ENCODE measurements at regions not wholly inside any gene's neighbourhood (a gene's known extent, or its start where the extent isn't known, plus 50 kb on each side); places are given as distances from the start of the nearest gene placed in this dataset.

- Mint-ChIP-seq H3K36me3 (ENCODE audit: low read depth) (no peaks in the 10 kb centered on the region), H3K4me1 (ENCODE audit: low read depth) (peaks cover 8% of the 10 kb centered on the region), H3K27me3 (no peaks in the 10 kb centered on the region), H3K4me3 (no peak overlapping the region), H3K9me3 (peaks cover 10% of the 10 kb centered on the region), H3K27ac (no peak overlapping the region)
These were observed 367.1 kb downstream of the TTLL7 start for GRCh38 chr1:83631851-83632250.

- Mint-ChIP-seq H3K9me3 (peaks cover 10% of the 10 kb centered on the region), H3K27ac (no peak overlapping the region), H3K27me3 (no peaks in the 10 kb centered on the region), H3K4me3 (no peak overlapping the region), H3K36me3 (ENCODE audit: low read depth) (no peaks in the 10 kb centered on the region), H3K4me1 (ENCODE audit: low read depth) (no peaks in the 10 kb centered on the region)
These were observed 371.9 kb downstream of the TTLL7 start for GRCh38 chr1:83627045-83627444.

GRCh38 chr1:83626603-83627002 is 372.3 kb downstream of the TTLL7 start:
- no peaks in the 10 kb centered on the region for H3K36me3 Mint-ChIP-seq (ENCODE audit: low read depth)
- H3K4me1 Mint-ChIP-seq (ENCODE audit: low read depth), result no peaks in the 10 kb centered on the region
- no peak overlapping the region for H3K27ac Mint-ChIP-seq
- H3K4me3 Mint-ChIP-seq, result no peak overlapping the region
- H3K9me3 Mint-ChIP-seq, result peaks cover 10% of the 10 kb centered on the region
- no peaks in the 10 kb centered on the region for H3K27me3 Mint-ChIP-seq

- Mint-ChIP-seq H3K36me3 (ENCODE audit: low read depth) (no peaks in the 10 kb centered on the region), H3K4me1 (ENCODE audit: low read depth) (no peaks in the 10 kb centered on the region), H3K4me3 (no peak overlapping the region), H3K27me3 (no peaks in the 10 kb centered on the region), H3K27ac (no peak overlapping the region), H3K9me3 (peaks cover 7% of the 10 kb centered on the region)
These were observed 373.3 kb downstream of the TTLL7 start for GRCh38 chr1:83625646-83626045.

DNA sequence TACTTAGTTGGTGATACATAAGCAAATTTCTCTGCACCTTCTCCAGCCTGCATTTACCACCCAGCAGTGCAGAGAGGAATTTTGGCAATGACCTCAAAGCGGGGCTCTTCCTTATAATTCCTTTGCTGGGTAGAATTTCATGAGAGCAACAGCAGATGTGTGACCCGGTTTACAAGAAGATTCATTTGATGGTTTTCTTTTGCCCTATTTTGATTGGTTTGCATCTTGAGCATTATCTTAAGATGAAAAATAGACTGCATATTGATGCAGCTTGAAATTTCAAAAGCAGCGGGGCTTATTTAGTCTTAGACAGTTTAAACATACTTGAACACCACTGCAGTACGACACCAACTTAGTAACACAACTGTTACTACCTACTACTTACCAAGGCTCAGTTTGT is 378.9 kb downstream of the TTLL7 start:
- Mint-ChIP-seq H3K9me3 (no peaks in the 10 kb centered on the region), H3K4me3 (no peak overlapping the region), H3K27me3 (no peaks in the 10 kb centered on the region), H3K4me1 (ENCODE audit: low read depth) (no peaks in the 10 kb centered on the region), H3K27ac (no peak overlapping the region), H3K36me3 (ENCODE audit: low read depth) (no peaks in the 10 kb centered on the region)

DNA sequence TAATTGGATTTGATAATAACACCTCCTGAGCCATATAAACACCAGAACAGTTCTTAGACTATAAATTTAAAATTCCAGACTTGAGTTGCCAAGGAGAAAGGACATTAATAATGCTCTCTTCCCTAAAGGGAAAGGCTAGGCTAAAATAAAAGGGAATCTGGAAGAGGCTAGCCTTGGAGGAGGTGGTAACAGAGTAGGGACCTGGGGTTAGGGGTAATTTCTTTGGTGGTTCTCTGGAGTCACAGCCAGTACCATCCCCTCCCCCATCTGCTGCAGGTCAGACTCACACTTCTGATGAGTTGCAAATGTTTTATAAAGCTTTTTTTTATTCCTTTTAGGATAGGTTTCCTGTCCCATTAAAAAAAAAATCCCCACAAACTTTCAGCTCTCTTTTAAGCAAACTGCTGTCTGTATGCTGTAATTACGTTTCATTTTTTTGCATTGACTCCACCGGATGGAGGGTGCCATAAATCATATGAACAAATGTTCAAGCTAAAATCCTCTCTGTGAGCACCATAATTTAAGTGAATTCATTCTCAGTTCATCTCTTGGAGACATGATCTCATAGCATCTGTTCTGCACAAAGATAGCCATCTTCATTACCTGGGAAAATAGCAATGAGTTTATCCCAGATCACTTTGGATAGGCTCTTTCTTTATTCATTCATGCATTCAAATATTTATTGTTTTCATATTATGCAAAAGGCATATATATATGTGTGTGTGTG is 379.6 kb downstream of the TTLL7 start:
- no peaks in the 10 kb centered on the region for H3K36me3 Mint-ChIP-seq (ENCODE audit: low read depth)
- no peak overlapping the region for H3K27ac Mint-ChIP-seq
- no peaks in the 10 kb centered on the region for H3K27me3 Mint-ChIP-seq
- no peaks in the 10 kb centered on the region for H3K9me3 Mint-ChIP-seq
- H3K4me1 Mint-ChIP-seq (ENCODE audit: low read depth), result no peaks in the 10 kb centered on the region
- no peak overlapping the region for H3K4me3 Mint-ChIP-seq

GRCh38 chr1:83617883-83618282 is 381.0 kb downstream of the TTLL7 start:
- no peaks in the 10 kb centered on the region for H3K4me1 Mint-ChIP-seq (ENCODE audit: low read depth)

DNA sequence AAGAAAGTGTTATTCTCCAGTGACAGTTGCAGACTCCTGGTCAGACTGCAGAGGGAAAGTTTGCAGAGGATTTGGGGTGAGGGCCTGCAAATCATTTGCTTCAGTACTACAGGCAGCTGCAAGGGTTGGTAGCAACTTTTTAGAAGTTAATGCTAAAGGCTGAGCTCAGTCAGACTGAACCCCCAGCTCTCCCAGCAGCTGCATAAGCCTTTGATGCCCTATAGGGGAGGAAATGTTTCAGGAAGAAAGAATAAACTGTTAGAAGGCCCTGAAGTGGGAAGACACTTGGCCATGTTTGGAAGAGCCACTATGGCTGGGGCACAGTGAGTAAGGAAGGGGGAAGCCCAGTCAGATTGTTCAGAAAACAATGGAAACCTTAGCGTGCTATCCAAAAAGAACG is 383.6 kb downstream of the TTLL7 start:
- Mint-ChIP-seq H3K27ac (no peak overlapping the region), H3K9me3 (no peaks in the 10 kb centered on the region), H3K4me3 (no peak overlapping the region), H3K4me1 (ENCODE audit: low read depth) (no peaks in the 10 kb centered on the region), H3K27me3 (no peaks in the 10 kb centered on the region), H3K36me3 (ENCODE audit: low read depth) (no peaks in the 10 kb centered on the region)

More at GRCh38 chr1:83617883-83618282, 381.0 kb downstream of the TTLL7 start:
- H3K36me3 Mint-ChIP-seq (ENCODE audit: low read depth), result no peaks in the 10 kb centered on the region
- no peak overlapping the region for H3K4me3 Mint-ChIP-seq
- H3K9me3 Mint-ChIP-seq, result no peaks in the 10 kb centered on the region
- no peak overlapping the region for H3K27ac Mint-ChIP-seq
- H3K27me3 Mint-ChIP-seq, result no peaks in the 10 kb centered on the region

- Mint-ChIP-seq H3K4me3 (no peak overlapping the region), H3K27ac (no peak overlapping the region), H3K9me3 (peaks cover 1% of the 10 kb centered on the region), H3K4me1 (ENCODE audit: low read depth) (no peaks in the 10 kb centered on the region), H3K36me3 (ENCODE audit: low read depth) (no peaks in the 10 kb centered on the region), H3K27me3 (no peaks in the 10 kb centered on the region)
These were observed 392.4 kb downstream of the TTLL7 start for GRCh38 chr1:83606416-83606955.

GRCh38 chr1:83596331-83596730 is 402.6 kb downstream of the TTLL7 start:
- Mint-ChIP-seq H3K9me3 (peaks cover 27% of the 10 kb centered on the region), H3K27me3 (no peaks in the 10 kb centered on the region), H3K4me1 (ENCODE audit: low read depth) (no peaks in the 10 kb centered on the region), H3K36me3 (ENCODE audit: low read depth) (peaks cover 6% of the 10 kb centered on the region), H3K27ac (no peak overlapping the region), H3K4me3 (no peak overlapping the region)

DNA sequence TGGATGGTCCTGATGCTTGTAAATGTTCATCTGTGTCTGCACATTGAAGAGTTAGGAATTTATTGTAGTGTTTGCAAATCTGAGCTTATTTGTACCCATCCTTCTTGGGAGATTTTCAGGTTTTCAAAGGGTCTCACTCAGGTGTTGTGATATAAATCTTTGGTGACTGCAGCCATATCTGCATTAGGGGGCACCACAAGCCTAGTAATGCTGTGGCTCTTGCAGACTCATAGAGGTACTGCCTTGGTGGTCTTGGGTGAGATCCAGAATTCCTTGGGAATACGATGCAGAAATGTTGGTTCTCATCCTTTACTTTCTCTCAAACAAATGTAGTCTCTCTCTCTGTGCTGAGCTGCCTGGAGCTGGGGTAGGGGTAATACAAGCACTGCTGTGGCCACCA is 405.9 kb downstream of the TTLL7 start:
- Mint-ChIP-seq H3K4me1 (ENCODE audit: low read depth) (no peaks in the 10 kb centered on the region), H3K27ac (no peak overlapping the region), H3K27me3 (no peaks in the 10 kb centered on the region), H3K9me3 (peaks cover 13% of the 10 kb centered on the region), H3K36me3 (ENCODE audit: low read depth) (no peaks in the 10 kb centered on the region), H3K4me3 (no peak overlapping the region)

GRCh38 chr1:83588140-83588539 is 410.8 kb downstream of the TTLL7 start:
- Mint-ChIP-seq H3K27ac (no peak overlapping the region), H3K27me3 (no peaks in the 10 kb centered on the region), H3K36me3 (ENCODE audit: low read depth) (no peaks in the 10 kb centered on the region), H3K4me3 (no peak overlapping the region), H3K9me3 (peaks cover 4% of the 10 kb centered on the region), H3K4me1 (ENCODE audit: low read depth) (no peaks in the 10 kb centered on the region)

DNA sequence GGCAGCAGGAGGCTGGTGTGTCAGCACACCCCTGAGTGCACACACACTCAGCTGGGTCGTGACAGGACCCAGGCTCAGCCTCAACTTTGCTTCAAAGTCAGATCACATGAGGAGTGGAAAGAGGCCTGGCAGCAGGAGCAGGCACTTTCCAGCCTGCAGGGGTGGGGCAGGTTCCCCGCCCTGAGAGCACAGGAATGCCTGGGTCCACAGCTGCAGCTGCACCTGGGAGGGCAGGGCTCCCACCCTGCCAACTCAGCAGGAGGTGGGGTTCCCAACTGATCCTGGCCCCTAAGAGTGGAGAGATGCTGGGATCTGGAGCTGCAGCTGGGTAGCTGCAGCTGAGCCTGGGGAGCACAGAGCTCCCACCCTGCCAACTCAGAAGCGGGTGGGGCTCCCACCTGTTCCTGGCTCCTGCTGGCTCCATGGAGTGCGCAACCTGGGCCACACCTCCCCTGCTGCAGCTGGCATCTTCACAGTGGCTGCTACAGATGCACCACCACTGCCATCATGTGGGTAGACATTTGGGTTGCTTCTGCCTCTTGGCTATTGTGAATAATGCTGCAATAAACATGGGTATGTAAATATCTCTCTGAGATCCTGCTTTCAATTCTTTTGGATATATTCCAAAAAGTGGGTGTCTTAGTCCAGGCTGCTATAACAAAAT is 415.4 kb downstream of the TTLL7 start:
- no peaks in the 10 kb centered on the region for H3K4me1 Mint-ChIP-seq (ENCODE audit: low read depth)
- H3K9me3 Mint-ChIP-seq, result peaks cover 11% of the 10 kb centered on the region
- no peak overlapping the region for H3K27ac Mint-ChIP-seq
- H3K36me3 Mint-ChIP-seq (ENCODE audit: low read depth), result no peaks in the 10 kb centered on the region
- no peaks in the 10 kb centered on the region for H3K27me3 Mint-ChIP-seq
- H3K4me3 Mint-ChIP-seq, result no peak overlapping the region

GRCh38 chr1:83581747-83582146 is 417.2 kb downstream of the TTLL7 start:
- no peaks in the 10 kb centered on the region for H3K4me1 Mint-ChIP-seq (ENCODE audit: low read depth)
- peaks cover 11% of the 10 kb centered on the region for H3K9me3 Mint-ChIP-seq
- H3K4me3 Mint-ChIP-seq, result no peak overlapping the region
- no peak overlapping the region for H3K27ac Mint-ChIP-seq
- no peaks in the 10 kb centered on the region for H3K36me3 Mint-ChIP-seq (ENCODE audit: low read depth)
- no peaks in the 10 kb centered on the region for H3K27me3 Mint-ChIP-seq

GRCh38 chr1:83574791-83575190 is 424.1 kb downstream of the TTLL7 start:
- no peak overlapping the region for H3K4me3 Mint-ChIP-seq
- H3K36me3 Mint-ChIP-seq (ENCODE audit: low read depth), result no peaks in the 10 kb centered on the region
- H3K9me3 Mint-ChIP-seq, result peaks cover 4% of the 10 kb centered on the region
- H3K27me3 Mint-ChIP-seq, result no peaks in the 10 kb centered on the region
- H3K4me1 Mint-ChIP-seq (ENCODE audit: low read depth), result no peaks in the 10 kb centered on the region
- H3K27ac Mint-ChIP-seq, result no peak overlapping the region

Data from stimulated activated naive CD8-positive, alpha-beta T cell treated with anti-CD3 and anti-CD28 coated beads, Interleukin-15, Interleukin-2, amounts not matched to agents 100 ng/mL and 50 ng/mL, for 24 hours (primary cell).